ENCODE measurements at regions not wholly inside any gene's neighbourhood (a gene's known extent, or its start where the extent isn't known, plus 50 kb on each side); places are given as distances from the start of the nearest gene placed in this dataset.

GRCh38 chr10:2957785-2958184, 109.6 kb upstream of the PFKP start:
- TF ChIP-seq CTCF (conservative IDR thresholded peaks at IDR 0.05) (no peak), ZFX (IDR thresholded peaks at IDR 0.05) (no peak)

Measured in C4-2B (cell line).